HAP-1 (cell line): ENCODE measurements at regions not wholly inside any gene's neighbourhood (a gene's known extent, or its start where the extent isn't known, plus 50 kb on each side); places are given as distances from the start of the nearest gene placed in this dataset.
A peak's percentile ranks its signal among the peaks of the same experiment; 100 is the strongest.

Experiments
- DNase-seq, 2 experiments: peaks; one replicate each; pipeline ENCODE4 v3.0.0-alpha.2; 2016 to 2020; ENCODE audit warnings: low spot score in 2 of 2
- H3K27me3 ChIP-seq: fragments of 250-450 bp; sonication (Bioruptor Pico); 2 replicates; pipeline ENCODE4 v1.5.1; 2020; ENCODE audit warnings: low read depth, mild to moderate bottlenecking, moderate library complexity
- H3K36me3 ChIP-seq: fragments of 250-450 bp; sonication (Bioruptor Pico); replicated peaks from 2 replicates; pipeline ENCODE4 v1.5.1; 2020; ENCODE audit warnings: mild to moderate bottlenecking
- H3K4me1 ChIP-seq: fragments of 250-450 bp; sonication (Bioruptor Pico); 2 replicates; pipeline ENCODE4 v1.5.1; 2020; ENCODE audit warnings: mild to moderate bottlenecking
- H3K4me3 ChIP-seq: fragments of 250-450 bp; sonication (Bioruptor Pico); 2 replicates; pipeline ENCODE4 v1.5.1; 2020; ENCODE audit warnings: mild to moderate bottlenecking, moderate library complexity
- H3K9me3 ChIP-seq: fragments of 250-450 bp; sonication (Bioruptor Pico); 2 replicates; pipeline ENCODE4 v1.5.1; 2020; ENCODE audit warnings: mild to moderate bottlenecking, moderate library complexity
- in situ Hi-C: fragments of 300-500 bp; cut with MboI; formaldehyde crosslinking; loops from 3 replicates; pipeline ENCODE4 v1.14.3; 2020; ENCODE audit warnings: low sequenced_read_pairs, inconsistent platforms, mixed read lengths

GRCh38 chr9:82604947-82605656, 457.8 kb downstream of the RASEF start:
- Histone ChIP-seq H3K9me3 (no peaks in the 10 kb centered on the region), H3K36me3 (no peaks in the 10 kb centered on the region), H3K4me1 (no peaks in the 10 kb centered on the region), H3K4me3 (no peak overlapping the region), H3K27me3 (0 out of 2 replicates have a peak, but pooled peaks cover 3% of the 10 kb centered on the region)
- in situ Hi-C loops, result no loop called here
- no peak for DNase-seq

- no peaks in the 10 kb centered on the region for H3K9me3 ChIP-seq
- in situ Hi-C loops, result no loop called here
- no peaks in the 10 kb centered on the region for H3K36me3 ChIP-seq
- H3K27me3 ChIP-seq, result 0 out of 2 replicates have a peak, but pooled peaks cover 3% of the 10 kb centered on the region
- no peak overlapping the region for H3K4me3 ChIP-seq
- no peak for DNase-seq
- H3K4me1 ChIP-seq, result no peaks in the 10 kb centered on the region
Observed at GRCh38 chr9:82605657-82606031, 457.3 kb downstream of the RASEF start.

- Histone ChIP-seq H3K4me1 (no peaks in the 10 kb centered on the region), H3K27me3 (0 out of 2 replicates have a peak, but pooled peaks cover 3% of the 10 kb centered on the region), H3K36me3 (no peaks in the 10 kb centered on the region), H3K9me3 (no peaks in the 10 kb centered on the region), H3K4me3 (no peak overlapping the region)
- DNase-seq, result no peak
- in situ Hi-C loops, result no loop called here
Observed at GRCh38 chr9:82606071-82606470, 456.9 kb downstream of the RASEF start.

GRCh38 chr9:82606492-82607382, 456.2 kb downstream of the RASEF start:
- Histone ChIP-seq H3K4me3 (no peak overlapping the region), H3K36me3 (no peaks in the 10 kb centered on the region), H3K4me1 (no peaks in the 10 kb centered on the region), H3K9me3 (no peaks in the 10 kb centered on the region), H3K27me3 (no peaks in the 10 kb centered on the region)
- in situ Hi-C loops, result no loop called here
- peak in 1 of 2 experiments; percentile 45 for DNase-seq

- Histone ChIP-seq H3K4me1 (no peaks in the 10 kb centered on the region), H3K27me3 (no peaks in the 10 kb centered on the region), H3K4me3 (no peak overlapping the region), H3K36me3 (no peaks in the 10 kb centered on the region), H3K9me3 (no peaks in the 10 kb centered on the region)
- in situ Hi-C loops, result no loop called here
- DNase-seq, result no peak
Observed at GRCh38 chr9:82608487-82608886, 454.5 kb downstream of the RASEF start.

- DNase-seq, result no peak
- in situ Hi-C loops, result no loop called here
Observed at GRCh38 chr9:82612942-82613341, 450.0 kb downstream of the RASEF start.

GRCh38 chr9:82613498-82613897, 449.4 kb downstream of the RASEF start:
- in situ Hi-C loops, result no loop called here
- DNase-seq, result no peak
- no peaks in the 10 kb centered on the region for H3K36me3 ChIP-seq

More at GRCh38 chr9:82612942-82613341, 450.0 kb downstream of the RASEF start:
- H3K9me3 ChIP-seq, result no peaks in the 10 kb centered on the region
- H3K27me3 ChIP-seq, result no peaks in the 10 kb centered on the region
- H3K36me3 ChIP-seq, result no peaks in the 10 kb centered on the region
- no peaks in the 10 kb centered on the region for H3K4me1 ChIP-seq
- H3K4me3 ChIP-seq, result no peak overlapping the region

GRCh38 chr9:82616545-82616944, 446.4 kb downstream of the RASEF start:
- Histone ChIP-seq H3K4me1 (no peaks in the 10 kb centered on the region), H3K9me3 (no peaks in the 10 kb centered on the region), H3K36me3 (no peaks in the 10 kb centered on the region), H3K27me3 (no peaks in the 10 kb centered on the region), H3K4me3 (no peak overlapping the region)
- in situ Hi-C loops, result no loop called here
- DNase-seq, result no peak

More at GRCh38 chr9:82613498-82613897, 449.4 kb downstream of the RASEF start:
- Histone ChIP-seq H3K4me1 (no peaks in the 10 kb centered on the region), H3K27me3 (no peaks in the 10 kb centered on the region), H3K9me3 (no peaks in the 10 kb centered on the region), H3K4me3 (no peak overlapping the region)

- Histone ChIP-seq H3K27me3 (no peaks in the 10 kb centered on the region), H3K9me3 (no peaks in the 10 kb centered on the region), H3K4me3 (no peak overlapping the region), H3K4me1 (no peaks in the 10 kb centered on the region), H3K36me3 (no peaks in the 10 kb centered on the region)
- no peak for DNase-seq
- in situ Hi-C loops, result no loop called here
Observed at GRCh38 chr9:82621447-82621846, 441.5 kb downstream of the RASEF start.

GRCh38 chr9:82637368-82637767, 425.6 kb downstream of the RASEF start:
- H3K4me1 ChIP-seq, result no peaks in the 10 kb centered on the region
- DNase-seq, result no peak
- in situ Hi-C loops, result no loop called here
- no peak overlapping the region for H3K4me3 ChIP-seq
- H3K27me3 ChIP-seq, result no peaks in the 10 kb centered on the region
- no peaks in the 10 kb centered on the region for H3K9me3 ChIP-seq
- no peaks in the 10 kb centered on the region for H3K36me3 ChIP-seq

GRCh38 chr9:82645600-82645999, 417.3 kb downstream of the RASEF start:
- no peaks in the 10 kb centered on the region for H3K36me3 ChIP-seq
- no peaks in the 10 kb centered on the region for H3K9me3 ChIP-seq
- H3K4me3 ChIP-seq, result no peak overlapping the region
- no peak for DNase-seq
- no peaks in the 10 kb centered on the region for H3K27me3 ChIP-seq
- in situ Hi-C loops, result no loop called here
- no peaks in the 10 kb centered on the region for H3K4me1 ChIP-seq

GRCh38 chr9:82650368-82650767, 412.6 kb downstream of the RASEF start:
- Histone ChIP-seq H3K4me1 (0 out of 2 replicates have a peak, but pooled peaks cover 5% of the 10 kb centered on the region), H3K36me3 (no peaks in the 10 kb centered on the region), H3K27me3 (no peaks in the 10 kb centered on the region; the same call in 1 of the 2 replicates), H3K9me3 (no peaks in the 10 kb centered on the region), H3K4me3 (no peak overlapping the region)
- DNase-seq, result no peak
- in situ Hi-C loops, result no loop called here

GRCh38 chr9:82651474-82651873, 411.5 kb downstream of the RASEF start:
- in situ Hi-C loops, result no loop called here
- no peak for DNase-seq

GRCh38 chr9:82665324-82665723, 397.6 kb downstream of the RASEF start:
- Histone ChIP-seq H3K27me3 (no peaks in the 10 kb centered on the region), H3K36me3 (no peaks in the 10 kb centered on the region), H3K4me3 (no peak overlapping the region), H3K9me3 (no peaks in the 10 kb centered on the region), H3K4me1 (no peaks in the 10 kb centered on the region)
- no peak for DNase-seq
- in situ Hi-C loops, result no loop called here

More at GRCh38 chr9:82651474-82651873, 411.5 kb downstream of the RASEF start:
- H3K27me3 ChIP-seq, result no peaks in the 10 kb centered on the region; the same call in 1 of the 2 replicates
- H3K36me3 ChIP-seq, result no peaks in the 10 kb centered on the region
- no peaks in the 10 kb centered on the region for H3K9me3 ChIP-seq
- no peak overlapping the region for H3K4me3 ChIP-seq
- H3K4me1 ChIP-seq, result 0 out of 2 replicates have a peak, but pooled peaks cover 5% of the 10 kb centered on the region
